CD4-positive, CD25-positive, alpha-beta regulatory T cell (primary cell): ENCODE measurements at regions not wholly inside any gene's neighbourhood (a gene's known extent, or its start where the extent isn't known, plus 50 kb on each side); places are given as distances from the start of the nearest gene placed in this dataset.
"Not testable (repeated sequence)": the region's sequence is repeated elsewhere in the genome, so short reads cannot be mapped to it uniquely, and the experiment has no call there.

Source experiments
- ATAC-seq, 2 donors: fragments of 150-1000 bp; cut with Tn5 transposase; one replicate each; pipeline ENCODE4 v1.10.0; 2021; ENCODE audit warnings: low read depth in 2 of 2, moderate number of reproducible peaks in 2 of 2, moderate library complexity in 1 of 2
- DNase-seq, 3 donors: peaks; one replicate each; pipeline versions ENCODE4 v3.0.0 to v3.0.0-alpha.2; 2012 to 2022; ENCODE audit warnings: mixed read lengths in 1 of 3
- H3K27ac ChIP-seq: one replicate; pipeline ENCODE4 v1.7.0; 2013; ENCODE audit warnings: mild to moderate bottlenecking, low read length; ENCODE audit not compliant: insufficient read depth, poor library complexity, severe bottlenecking
- H3K27me3 ChIP-seq: one replicate; pipeline ENCODE4 v1.7.0; 2013; ENCODE audit warnings: low read length; ENCODE audit not compliant: control insufficient read depth, insufficient read depth
- H3K36me3 ChIP-seq: one replicate; pipeline ENCODE4 v1.7.0; 2013; ENCODE audit warnings: mild to moderate bottlenecking, low read length, moderate library complexity; ENCODE audit not compliant: control insufficient read depth, insufficient read depth
- H3K4me1 ChIP-seq: 2 replicates; pipeline ENCODE4 v1.7.0; 2013; ENCODE audit warnings: mild to moderate bottlenecking, low read length; ENCODE audit not compliant: insufficient read depth, control insufficient read depth, poor library complexity, severe bottlenecking
- H3K4me3 ChIP-seq: one replicate; pipeline ENCODE4 v1.7.0; 2013; ENCODE audit warnings: low read depth, mild to moderate bottlenecking, low read length, moderate library complexity
- H3K9me3 ChIP-seq, 2 experiments: 1 replicate in 1 of 2; 2 replicates in 1 of 2; pipeline ENCODE4 v1.7.0; 2013; ENCODE audit warnings: low read length in 2 of 2, mild to moderate bottlenecking in 1 of 2, moderate library complexity in 1 of 2; ENCODE audit not compliant: control insufficient read depth in 2 of 2
- H3K27ac Mint-ChIP-seq, 3 donors: one replicate each; pipeline ENCODE4 v1.8.0; 2020 to 2022; ENCODE audit warnings: mild to moderate bottlenecking in 3 of 3, mixed read lengths in 3 of 3, moderate library complexity in 2 of 3
- H3K27me3 Mint-ChIP-seq: one replicate; pipeline ENCODE4 v1.8.0; 2022; ENCODE audit warnings: mild to moderate bottlenecking, mixed read lengths
- H3K36me3 Mint-ChIP-seq: one replicate; pipeline ENCODE4 v1.8.0; 2020; ENCODE audit warnings: mixed read lengths
- H3K4me1 Mint-ChIP-seq, 4 donors: one replicate each; pipeline ENCODE4 v1.8.0; 2020 to 2022; ENCODE audit warnings: mixed read lengths in 4 of 4, mild to moderate bottlenecking in 1 of 4
- H3K4me3 Mint-ChIP-seq, 4 donors: one replicate each; pipeline ENCODE4 v1.8.0; 2020 to 2022; ENCODE audit warnings: mild to moderate bottlenecking in 4 of 4, mixed read lengths in 4 of 4, moderate library complexity in 3 of 4
- H3K9me3 Mint-ChIP-seq, 7 donors: one replicate each; pipeline ENCODE4 v1.8.0; 2020 to 2022; ENCODE audit warnings: mixed read lengths in 7 of 7, mild to moderate bottlenecking in 3 of 7, moderate library complexity in 2 of 7

GRCh38 chr14:92223025-92223424 is 99.9 kb upstream of the SLC24A4 start:
- H3K27ac Mint-ChIP-seq = no peak overlapping the region
- peaks cover 0 to 3% (median 0%) of the 10 kb centered on the region in 7 donors for H3K9me3 Mint-ChIP-seq
- Histone ChIP-seq H3K4me3 (no peak overlapping the region), H3K4me1 (no peaks in the 10 kb centered on the region), H3K9me3 (no peaks in the 10 kb centered on the region), H3K27ac (no peak overlapping the region), H3K36me3 (no peaks in the 10 kb centered on the region), H3K27me3 (no peaks in the 10 kb centered on the region)
- ATAC-seq = no peak
- no peaks in the 10 kb centered on the region for H3K36me3 Mint-ChIP-seq
- no peak for DNase-seq
- no peaks in the 10 kb centered on the region for H3K4me1 Mint-ChIP-seq
- H3K27me3 Mint-ChIP-seq = peaks cover 21% of the 10 kb centered on the region
- H3K4me3 Mint-ChIP-seq = no peak overlapping the region

- no peaks in the 10 kb centered on the region for H3K4me1 ChIP-seq
- H3K27ac Mint-ChIP-seq = no peak overlapping the region
- no peaks in the 10 kb centered on the region for H3K9me3 ChIP-seq
- no peaks in the 10 kb centered on the region for H3K36me3 Mint-ChIP-seq
- ATAC-seq (no peak), DNase-seq (no peak)
- no peaks in the 10 kb centered on the region for H3K27me3 ChIP-seq
- no peak overlapping the region for H3K4me3 Mint-ChIP-seq
- no peaks in the 10 kb centered on the region for H3K4me1 Mint-ChIP-seq
- peaks cover 0 to 5% (median 0%) of the 10 kb centered on the region in 7 donors for H3K9me3 Mint-ChIP-seq
- H3K27ac ChIP-seq = no peak overlapping the region
- H3K36me3 ChIP-seq = no peaks in the 10 kb centered on the region
- H3K4me3 ChIP-seq = no peak overlapping the region
- peaks cover 17% of the 10 kb centered on the region for H3K27me3 Mint-ChIP-seq
Observed at GRCh38 chr14:92224358-92224954, 98.5 kb upstream of the SLC24A4 start.

- H3K27ac Mint-ChIP-seq = peak overlapping the region in 1 of 3 donors; percentile 15
Observed at GRCh38 chr14:92225731-92226130, 97.2 kb upstream of the SLC24A4 start.

GRCh38 chr14:92226166-92226565 is 96.8 kb upstream of the SLC24A4 start:
- not testable (repeated sequence) for H3K27ac ChIP-seq, H3K36me3 Mint-ChIP-seq, H3K4me3 ChIP-seq, H3K27me3 ChIP-seq, H3K36me3 ChIP-seq, H3K9me3 Mint-ChIP-seq, H3K9me3 ChIP-seq, H3K4me3 Mint-ChIP-seq, DNase-seq, H3K4me1 Mint-ChIP-seq, ATAC-seq, H3K4me1 ChIP-seq
- Mint-ChIP-seq H3K27ac (peak overlapping the region in 1 of 3 donors; percentile 57), H3K27me3 (peaks cover 17% of the 10 kb centered on the region)

More at GRCh38 chr14:92225731-92226130, 97.2 kb upstream of the SLC24A4 start:
- Mint-ChIP-seq H3K27me3 (peaks cover 17% of the 10 kb centered on the region), H3K4me1 (no peaks in the 10 kb centered on the region), H3K36me3 (no peaks in the 10 kb centered on the region), H3K4me3 (no peak overlapping the region), H3K9me3 (peaks cover 0 to 9% (median 0%) of the 10 kb centered on the region in 7 donors)
- H3K27ac ChIP-seq = no peak overlapping the region
- ATAC-seq (no peak), DNase-seq (no peak)
- H3K4me3 ChIP-seq = no peak overlapping the region
- H3K27me3 ChIP-seq = no peaks in the 10 kb centered on the region
- H3K9me3 ChIP-seq = no peaks in the 10 kb centered on the region
- H3K4me1 ChIP-seq = no peaks in the 10 kb centered on the region
- H3K36me3 ChIP-seq = no peaks in the 10 kb centered on the region

GRCh38 chr14:92236243-92236900 is 86.6 kb upstream of the SLC24A4 start:
- Mint-ChIP-seq H3K4me1 (no peaks in the 10 kb centered on the region), H3K36me3 (no peaks in the 10 kb centered on the region), H3K27me3 (peaks cover 9% of the 10 kb centered on the region), H3K27ac (no peak overlapping the region), H3K9me3 (peaks cover 0 to 13% (median 6%) of the 10 kb centered on the region in 7 donors), H3K4me3 (no peak overlapping the region)
- Histone ChIP-seq H3K4me1 (no peaks in the 10 kb centered on the region), H3K9me3 (peaks cover 0 to 1% of the 10 kb centered on the region in 2 experiments), H3K36me3 (no peaks in the 10 kb centered on the region), H3K4me3 (no peak overlapping the region), H3K27me3 (no peaks in the 10 kb centered on the region), H3K27ac (no peak overlapping the region)
- no peak for ATAC-seq
- DNase-seq = no peak

GRCh38 chr14:92240658-92241057 is 82.3 kb upstream of the SLC24A4 start:
- peaks cover 10 to 14% of the 10 kb centered on the region in 2 experiments for H3K9me3 ChIP-seq
- no peaks in the 10 kb centered on the region for H3K36me3 ChIP-seq
- H3K4me3 Mint-ChIP-seq = no peak overlapping the region
- no peaks in the 10 kb centered on the region for H3K4me1 Mint-ChIP-seq
- ATAC-seq = no peak
- H3K4me3 ChIP-seq = no peak overlapping the region
- H3K27me3 ChIP-seq = no peaks in the 10 kb centered on the region
- peaks cover 6% of the 10 kb centered on the region for H3K27me3 Mint-ChIP-seq
- H3K9me3 Mint-ChIP-seq = peaks cover 0 to 20% (median 9%) of the 10 kb centered on the region in 7 donors
- peaks cover 3% of the 10 kb centered on the region for H3K36me3 Mint-ChIP-seq
- H3K4me1 ChIP-seq = no peaks in the 10 kb centered on the region
- no peak overlapping the region for H3K27ac ChIP-seq
- no peak overlapping the region for H3K27ac Mint-ChIP-seq
- no peak for DNase-seq

GRCh38 chr14:92241966-92242595 is 80.9 kb upstream of the SLC24A4 start:
- Mint-ChIP-seq H3K27me3 (peaks cover 9% of the 10 kb centered on the region), H3K36me3 (peaks cover 9% of the 10 kb centered on the region), H3K4me1 (no peaks in the 10 kb centered on the region), H3K9me3 (peaks cover 0 to 30% (median 9%) of the 10 kb centered on the region in 7 donors), H3K4me3 (no peak overlapping the region), H3K27ac (no peak overlapping the region)
- no peak for DNase-seq
- Histone ChIP-seq H3K27ac (no peak overlapping the region), H3K9me3 (peaks cover 13 to 22% of the 10 kb centered on the region in 2 experiments), H3K4me3 (no peak overlapping the region), H3K27me3 (no peaks in the 10 kb centered on the region), H3K4me1 (no peaks in the 10 kb centered on the region), H3K36me3 (no peaks in the 10 kb centered on the region)
- no peak for ATAC-seq
